Neural cell (in vitro differentiated cells): ENCODE measurements at regions not wholly inside any gene's neighbourhood (a gene's known extent, or its start where the extent isn't known, plus 50 kb on each side); places are given as distances from the start of the nearest gene placed in this dataset.

Source experiments
- CTCF ChIP-seq: fragments of 450-650 bp; IDR thresholded peaks from 2 replicates; pipeline ENCODE4 v1.5.1; 2014; ENCODE audit warnings: antibody characterized with exemption, mild to moderate bottlenecking, moderate library complexity; ENCODE audit not compliant: poor library complexity, severe bottlenecking
- EP300 ChIP-seq: fragments of 450-650 bp; conservative IDR thresholded peaks from 2 replicates; pipeline ENCODE4 v1.6.1; 2014; ENCODE audit warnings: antibody characterized with exemption, mild to moderate bottlenecking, moderate library complexity; ENCODE audit not compliant: poor library complexity, severe bottlenecking
- EZH2 ChIP-seq: fragments of 200-600, 300-800 bp; shearing (Covaris generic), sonication (generic); IDR thresholded peaks from 2 replicates; pipeline ENCODE4 v1.6.1; 2014; ENCODE audit warnings: antibody characterized with exemption, low read length, borderline replicate concordance, mild to moderate bottlenecking; ENCODE audit not compliant: insufficient read depth, poor library complexity, severe bottlenecking
- MXI1 ChIP-seq: fragments of 450-650 bp; conservative IDR thresholded peaks from 2 replicates; pipeline ENCODE4 v1.6.1; 2014; ENCODE audit warnings: antibody characterized with exemption, mild to moderate bottlenecking; ENCODE audit not compliant: poor library complexity, severe bottlenecking
- POLR2AphosphoS5 ChIP-seq: IDR thresholded peaks from 2 replicates; pipeline ENCODE4 v1.6.1; 2012
- RAD21 ChIP-seq: fragments of 450-650 bp; conservative IDR thresholded peaks from 2 replicates; pipeline ENCODE4 v1.6.1; 2014; ENCODE audit warnings: antibody characterized with exemption, mild to moderate bottlenecking, moderate library complexity
- REST ChIP-seq: IDR thresholded peaks from 2 replicates; pipeline ENCODE4 v1.6.1; 2012; ENCODE audit warnings: borderline replicate concordance

- no peak for TF ChIP-seq CTCF
- TF ChIP-seq EZH2 = no peak
- TF ChIP-seq RAD21 = no peak
- no peak for TF ChIP-seq EP300
- TF ChIP-seq REST = no peak
- TF ChIP-seq POLR2AphosphoS5 = no peak
- TF ChIP-seq MXI1 = no peak
Measured at GRCh38 chr5:57327561-57328367, 153.9 kb downstream of the GPBP1 start.
